ENCODE measurements at regions not wholly inside any gene's neighbourhood (a gene's known extent, or its start where the extent isn't known, plus 50 kb on each side); places are given as distances from the start of the nearest gene placed in this dataset.
"Not testable (repeated sequence)": the region's sequence is repeated elsewhere in the genome, so short reads cannot be mapped to it uniquely, and the experiment has no call there.

- no peak for DNase-seq
These were observed 1016.1 kb downstream of the CDY1 start for GRCh38 chrY:26638063-26638462.

GRCh38 chrY:26645856-26646255, 1023.9 kb downstream of the CDY1 start:
- DNase-seq, result not testable (repeated sequence)

GRCh38 chrY:26648240-26648639, 1026.3 kb downstream of the CDY1 start:
- not testable (repeated sequence) for DNase-seq

DNA sequence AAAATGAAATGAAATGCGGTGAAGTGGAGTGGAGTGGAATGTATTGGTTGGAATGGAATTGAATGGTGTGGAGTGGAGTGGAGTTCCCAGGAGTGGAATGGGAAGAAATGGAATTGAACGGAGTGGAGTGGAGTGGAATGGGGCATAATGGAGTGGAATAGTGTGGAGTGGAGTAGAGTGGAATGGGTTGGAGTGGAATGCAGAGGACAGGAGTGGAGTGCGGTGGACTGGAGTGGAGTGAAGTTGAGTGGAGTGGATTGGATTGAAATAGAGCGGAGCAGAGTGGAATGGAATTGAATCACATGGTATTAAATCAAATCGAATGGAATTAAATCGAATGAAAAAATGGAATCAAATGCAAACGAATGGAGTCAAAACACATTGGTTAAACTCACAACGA, 1042.3 kb downstream of the CDY1 start:
- not testable (repeated sequence) for DNase-seq

DNA sequence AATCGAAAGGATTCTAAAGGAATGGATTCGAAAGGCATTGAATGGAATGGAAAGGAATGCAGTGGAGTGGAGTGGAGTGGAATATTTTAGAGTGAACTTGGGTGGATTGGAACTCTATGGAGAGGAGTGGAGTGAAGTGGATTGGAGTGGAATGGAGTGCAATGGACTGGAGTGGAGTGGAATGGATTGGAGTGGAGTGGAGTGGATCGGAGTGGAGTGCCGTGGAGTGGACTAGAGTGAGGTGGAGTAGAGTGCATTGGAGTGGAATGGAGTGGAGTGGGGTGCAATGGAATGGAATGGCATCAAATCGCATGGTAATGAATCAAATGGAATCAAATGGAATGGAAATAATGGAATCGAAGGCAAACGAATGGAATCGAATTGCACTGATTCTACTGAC, 1044.8 kb downstream of the CDY1 start:
- DNase-seq, result not testable (repeated sequence)

GRCh38 chrY:26669243-26669642, 1047.3 kb downstream of the CDY1 start:
- not testable (repeated sequence) for DNase-seq

DNA sequence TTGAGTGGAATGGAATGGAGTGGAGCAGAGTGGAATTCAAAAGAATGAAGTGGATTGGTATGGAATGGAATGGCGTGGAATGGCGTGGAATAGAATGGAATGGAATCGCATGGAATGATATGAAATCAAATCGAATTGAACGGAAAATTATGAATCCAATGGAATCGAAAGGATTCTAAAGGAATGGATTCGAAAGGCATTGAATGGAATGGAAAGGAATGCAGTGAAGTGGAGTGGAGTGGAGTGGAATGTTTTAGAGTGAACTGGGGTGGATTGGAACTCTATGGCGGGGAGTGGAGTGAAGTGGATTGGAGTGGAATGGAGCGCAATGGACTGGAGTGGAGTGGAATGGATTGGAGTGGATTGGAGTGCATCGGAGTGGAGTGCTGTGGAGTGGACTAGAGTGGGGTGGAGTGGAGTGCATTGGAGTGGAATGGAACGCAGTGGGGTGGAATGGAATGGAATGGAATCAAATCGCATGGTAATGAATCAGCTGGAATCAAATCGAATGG, 1048.5 kb downstream of the CDY1 start:
- peak; percentile 1 for DNase-seq

DNA sequence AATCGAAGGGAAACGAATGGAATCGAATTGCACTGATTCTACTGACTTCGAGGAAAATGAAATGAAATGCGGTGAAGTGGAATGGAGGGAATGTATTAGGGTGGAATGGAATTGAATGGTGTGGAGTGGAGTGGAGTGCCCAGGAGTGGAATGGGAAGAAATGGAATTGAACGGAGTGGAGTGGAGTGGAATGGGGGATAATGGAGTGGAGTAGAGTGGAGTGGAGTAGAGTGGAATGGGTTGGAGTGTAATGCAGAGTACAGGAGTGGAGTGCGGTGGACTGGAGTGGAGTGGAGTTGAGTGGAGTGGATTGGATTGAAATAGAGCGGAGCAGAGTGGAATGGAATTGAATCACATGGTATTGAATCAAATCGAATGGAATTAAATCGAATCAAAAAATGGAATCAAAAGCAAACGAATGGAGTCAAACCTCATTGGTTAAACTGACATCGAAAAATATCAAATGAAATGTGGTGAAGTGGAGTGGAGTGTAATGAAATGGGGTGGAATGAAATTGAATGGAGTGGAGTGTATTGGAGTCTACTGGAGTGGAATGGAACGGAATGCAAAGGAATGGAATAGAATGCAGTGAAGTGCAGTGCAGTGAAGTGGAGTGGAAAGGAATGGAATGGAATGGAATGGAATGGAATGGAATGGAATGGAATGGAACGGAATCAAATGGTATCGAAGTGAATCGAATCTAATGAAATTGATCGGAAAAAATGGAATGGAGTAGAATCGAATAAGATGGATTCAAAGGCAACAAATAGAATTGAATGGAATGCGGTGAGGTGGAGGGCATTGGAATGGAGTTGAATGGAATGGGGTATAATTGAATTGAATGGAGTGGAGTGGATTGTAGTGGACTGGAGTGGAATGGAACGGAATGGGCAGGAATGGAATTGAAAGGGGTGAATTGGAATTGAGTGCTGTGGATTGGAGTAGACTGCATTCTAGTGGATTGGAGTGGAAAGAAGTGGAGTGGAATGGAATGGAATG, 1049.3 kb downstream of the CDY1 start:
- not testable (repeated sequence) for DNase-seq
